Psoas muscle (tissue), 7 donors: ENCODE measurements at regions not wholly inside any gene's neighbourhood (a gene's known extent, or its start where the extent isn't known, plus 50 kb on each side); places are given as distances from the start of the nearest gene placed in this dataset.

ENCODE experiments used
- ATAC-seq, 4 donors: fragments of 200-7000 bp; cut with Tn5 transposase; one replicate each; pipeline ENCODE4 v1.9.1; 2020; ENCODE audit warnings: moderate library complexity in 3 of 4, mild to moderate bottlenecking in 2 of 4
- DNase-seq, 2 donors: peaks; one replicate each; pipeline ENCODE4 v3.0.0-alpha.2; 2020
- H3K27ac ChIP-seq: fragments of 200-600 bp; one replicate; pipeline ENCODE4 v1.8.0; 2022
- H3K27me3 ChIP-seq, 3 donors: fragments of 200-600 bp in 1 of 3; one replicate each; pipeline versions ENCODE4 v1.6.1 to v1.8.0; 2013 to 2022; ENCODE audit warnings: low read length in 2 of 3, mild to moderate bottlenecking in 2 of 3, moderate library complexity in 1 of 3; ENCODE audit not compliant: insufficient read depth in 3 of 3
- H3K36me3 ChIP-seq, 2 donors: fragments of 200-600 bp in 1 of 2; one replicate each; pipeline versions ENCODE4 v1.6.1 to v1.8.0; 2013 to 2022; ENCODE audit warnings: low read depth in 1 of 2, mild to moderate bottlenecking in 1 of 2, moderate library complexity in 1 of 2; ENCODE audit not compliant: insufficient read depth in 1 of 2
- H3K4me1 ChIP-seq: fragments of 200-600 bp; one replicate; pipeline ENCODE4 v1.8.0; 2022
- H3K4me3 ChIP-seq: fragments of 200-600 bp; one replicate; pipeline ENCODE4 v1.8.0; 2022; ENCODE audit warnings: mild to moderate bottlenecking
- H3K9me3 ChIP-seq: fragments of 200-600 bp; one replicate; pipeline ENCODE4 v1.8.0; 2022
- CTCF ChIP-seq: fragments of 200-600 bp; IDR thresholded peaks from one replicate; pipeline ENCODE4 v1.8.0; 2022; ENCODE audit warnings: antibody characterized with exemption
- WGBS, 3 donors: extraction: QIAGEN DNeasy Blood & Tissue Kit; methylation state at CpG; one replicate each; pipeline versions ENCODE4 v1.1.6 to v1.1.7; 2013; 5-methylcytosine and 5-hydroxymethylcytosine counted together
- intact Hi-C, 2 donors: fragments of 100-400 bp; cut with DNase I; formaldehyde crosslinking; loops; one replicate each; pipeline versions ENCODE4 v1.11.0 to v1.14.2; 2022
- donor health status: healthy with polysubstance abuse.
- donor health status: DM: no; HTN: no; CAD: no; lungs with moderate emphysema.
- donor health status: Bipolar disorder and iron deficiency.
- donor health status: healthy.
- donor health status: DM: yes; HTN: yes; CAD: no.
- donor health status: DM: no; HTN: no; CAD: no.
- donor health status: DM: yes; HTN: yes; CAD: no.

GRCh38 chr2:234632527-234633391, 135.9 kb upstream of the ARL4C start:
- Histone ChIP-seq H3K27ac (no peak overlapping the region), H3K36me3 (no peaks in the 10 kb centered on the region), H3K9me3 (no peaks in the 10 kb centered on the region), H3K4me3 (no peak overlapping the region), H3K4me1 (no peaks in the 10 kb centered on the region), H3K27me3 (peaks cover 0 to 34% (median 3%) of the 10 kb centered on the region in 3 donors)
- DNase-seq = no peak
- intact Hi-C loops = no loop called here
- no peak for TF ChIP-seq CTCF
- no peak for ATAC-seq
- whole genome bisulfite sequencing, 3 donors = 57 to 61% (median 59%) methylated on average over 12 of the region's 12 CpGs

- no peak overlapping the region for H3K4me3 ChIP-seq
- no peaks in the 10 kb centered on the region for H3K9me3 ChIP-seq
- DNase-seq (no peak), ATAC-seq (no peak)
- no peaks in the 10 kb centered on the region for H3K4me1 ChIP-seq
- no peak for TF ChIP-seq CTCF
- 77 to 80% (median 77%) methylated on average over 13 of the region's 13 CpGs for WGBS, 3 donors
- H3K27me3 ChIP-seq = peaks cover 0 to 34% (median 3%) of the 10 kb centered on the region in 3 donors
- H3K27ac ChIP-seq = no peak overlapping the region
- H3K36me3 ChIP-seq = no peaks in the 10 kb centered on the region
- intact Hi-C loops = no loop called here
Observed at GRCh38 chr2:234631646-234632514, 135.0 kb upstream of the ARL4C start.

- TF ChIP-seq CTCF = no peak
- 4 to 13% (median 8%) methylated on average over 6 of the region's 6 CpGs for WGBS, 3 donors
- intact Hi-C loops = no loop called here
Observed at GRCh38 chr2:234630801-234631261, 133.9 kb upstream of the ARL4C start.

GRCh38 chr2:234629596-234629995, 132.7 kb upstream of the ARL4C start:
- Histone ChIP-seq H3K4me1 (no peaks in the 10 kb centered on the region), H3K9me3 (no peaks in the 10 kb centered on the region), H3K36me3 (no peaks in the 10 kb centered on the region), H3K27me3 (peaks cover 0 to 34% (median 3%) of the 10 kb centered on the region in 3 donors), H3K27ac (no peak overlapping the region), H3K4me3 (no peak overlapping the region)
- 88 to 92% (median 89%) methylated on average over 3 of the region's 3 CpGs for WGBS, 3 donors
- no peak for TF ChIP-seq CTCF
- no peak for DNase-seq
- intact Hi-C loops = no loop called here
- no peak for ATAC-seq

More at GRCh38 chr2:234630801-234631261, 133.9 kb upstream of the ARL4C start:
- ATAC-seq (no peak), DNase-seq (no peak)
- peaks cover 0 to 34% (median 3%) of the 10 kb centered on the region in 3 donors for H3K27me3 ChIP-seq
- H3K4me1 ChIP-seq = no peaks in the 10 kb centered on the region
- no peak overlapping the region for H3K4me3 ChIP-seq
- no peaks in the 10 kb centered on the region for H3K9me3 ChIP-seq
- no peak overlapping the region for H3K27ac ChIP-seq
- H3K36me3 ChIP-seq = no peaks in the 10 kb centered on the region
